Ecto neural progenitor cell (in vitro differentiated cells): ENCODE measurements at regions not wholly inside any gene's neighbourhood (a gene's known extent, or its start where the extent isn't known, plus 50 kb on each side); places are given as distances from the start of the nearest gene placed in this dataset.

Experiments used
- DNase-seq: peaks from one replicate; pipeline ENCODE4 v3.0.0-alpha.2; 2018; ENCODE audit warnings: low spot score

DNA sequence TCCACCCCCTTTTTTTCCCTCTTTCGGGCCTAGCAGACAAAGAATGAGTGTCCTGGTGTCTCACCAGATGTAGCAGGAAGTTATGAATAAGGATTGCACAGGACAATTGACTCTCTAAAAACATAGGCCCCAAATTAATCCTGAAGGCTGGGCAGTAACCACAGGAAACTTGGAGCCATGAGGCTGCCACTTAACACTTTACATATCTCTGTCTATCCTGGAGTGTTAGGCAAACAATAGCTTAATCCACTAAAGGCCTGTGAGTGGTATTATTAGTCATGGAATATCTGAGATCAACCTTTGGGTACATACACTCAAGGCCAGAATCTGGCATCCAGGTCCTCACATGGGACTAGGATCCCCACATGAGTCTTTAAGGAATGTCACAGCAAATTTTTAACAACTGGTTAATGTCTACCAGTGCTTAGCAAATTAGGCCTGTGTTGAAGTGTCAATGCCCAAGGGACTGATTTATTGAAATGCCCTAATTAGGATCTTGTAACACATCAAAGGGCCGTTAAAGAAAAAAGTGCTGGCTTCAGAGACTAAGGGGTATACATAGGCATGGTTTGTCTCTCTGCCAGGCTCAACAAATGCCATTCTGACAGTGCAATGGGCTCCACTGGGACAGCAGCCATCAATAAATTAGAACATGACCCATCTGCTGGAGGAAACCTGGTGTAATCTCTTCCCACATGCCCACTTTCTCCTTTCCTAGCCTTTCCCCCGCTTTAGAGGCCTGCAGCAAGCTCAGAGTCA lies 196.7 kb upstream of the TBX20 start:
- no peak for DNase-seq

DNA sequence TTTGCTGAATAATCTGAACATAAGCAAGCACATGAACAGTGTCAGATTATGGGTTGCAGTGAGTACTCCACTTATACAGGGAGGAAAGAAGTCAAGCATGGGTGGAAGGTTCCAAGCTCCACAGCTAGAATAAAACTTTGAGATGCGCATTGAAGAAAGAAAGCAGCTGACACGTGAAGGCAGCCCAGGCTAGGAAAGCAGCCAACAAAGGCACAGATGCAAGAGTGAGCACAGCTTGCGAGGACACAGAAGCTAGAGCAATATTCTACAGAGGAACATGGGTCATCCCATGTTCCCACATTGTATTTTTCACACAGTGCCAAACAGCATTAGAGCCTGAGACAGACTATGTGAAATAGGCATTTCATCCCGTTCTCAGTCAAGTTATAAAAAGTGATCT lies 194.6 kb upstream of the TBX20 start:
- no peak for DNase-seq

DNA sequence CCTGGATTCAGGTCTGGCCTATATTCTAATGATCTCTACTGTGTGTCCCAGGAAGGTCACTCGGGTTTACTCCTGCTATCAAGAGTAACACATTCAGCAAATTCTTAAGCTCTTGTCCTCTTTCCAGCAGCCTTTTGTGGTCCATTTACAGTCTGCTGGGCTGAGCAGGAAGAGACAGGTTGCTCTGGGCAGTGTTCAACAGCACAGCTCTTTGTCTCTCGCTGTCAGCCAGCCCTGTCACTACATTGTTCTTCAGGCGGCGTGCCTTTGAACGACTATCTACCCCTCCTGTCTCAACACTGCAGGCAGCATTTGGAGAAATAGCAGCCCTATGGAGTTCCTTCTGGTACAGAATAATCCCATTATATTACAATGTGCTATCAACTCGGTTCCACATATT lies 192.2 kb upstream of the TBX20 start:
- peak; percentile 55 for DNase-seq

DNA sequence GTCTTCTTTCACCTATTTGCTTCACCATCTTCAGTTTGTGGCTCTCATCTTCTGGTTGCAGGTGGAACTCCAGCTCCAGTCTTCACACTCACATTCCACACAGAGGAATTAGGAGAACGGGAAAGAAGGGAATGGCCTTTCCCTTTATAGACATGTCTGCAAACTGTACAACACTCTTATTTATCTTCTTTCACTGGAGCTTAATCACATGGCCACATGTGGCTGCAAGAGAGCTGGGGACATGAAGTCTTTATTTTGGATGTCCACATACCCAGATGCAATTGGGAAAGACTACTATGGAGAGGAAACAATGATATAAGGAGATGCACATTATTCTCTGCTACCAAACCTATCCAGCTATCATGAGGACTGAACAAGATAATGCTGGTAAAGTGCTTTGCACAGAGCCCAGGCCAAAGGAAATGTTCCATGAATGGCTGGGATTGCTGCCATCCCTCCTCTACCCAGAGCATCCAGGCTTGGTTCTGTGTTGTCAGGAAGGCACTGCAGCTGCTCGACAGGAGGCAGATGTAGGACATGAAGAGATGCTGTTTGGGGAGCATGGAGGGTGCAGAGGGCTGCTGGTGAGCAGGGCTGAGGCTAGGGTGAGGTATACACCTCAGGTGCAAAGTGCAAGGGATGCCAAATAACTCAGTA lies 183.8 kb upstream of the TBX20 start:
- no peak for DNase-seq

- DNase-seq: no peak
Measured at GRCh38 chr7:35436452-35436851, 182.6 kb upstream of the TBX20 start.

DNA sequence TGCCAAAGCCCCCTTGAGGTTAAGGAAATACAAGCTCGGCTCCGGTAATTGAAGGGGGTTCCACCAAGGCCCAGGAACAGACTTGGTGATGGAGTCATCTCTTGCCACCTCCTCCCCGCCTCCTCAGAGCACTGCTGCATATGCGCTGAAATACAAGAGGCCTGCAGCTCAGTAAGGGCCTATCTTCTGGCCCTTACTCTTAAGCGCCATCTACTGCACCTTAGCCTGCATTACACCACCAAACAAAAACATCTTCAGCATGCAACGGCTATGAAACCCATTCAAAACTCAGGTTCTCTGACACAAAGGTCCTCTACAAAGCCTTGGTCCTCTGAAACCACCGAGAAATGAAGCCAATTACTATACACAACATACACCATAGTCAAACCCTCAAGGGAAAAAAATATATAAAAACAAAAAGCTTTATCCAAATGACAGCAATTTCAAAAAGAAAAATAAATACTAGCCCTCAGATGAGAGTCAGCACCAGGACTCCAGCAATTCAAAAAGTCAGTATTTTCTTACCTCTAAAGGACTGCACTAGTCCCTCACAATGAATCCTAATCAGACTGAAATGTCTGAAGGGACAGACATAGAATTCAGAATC lies 176.8 kb upstream of the TBX20 start:
- DNase-seq: no peak

DNA sequence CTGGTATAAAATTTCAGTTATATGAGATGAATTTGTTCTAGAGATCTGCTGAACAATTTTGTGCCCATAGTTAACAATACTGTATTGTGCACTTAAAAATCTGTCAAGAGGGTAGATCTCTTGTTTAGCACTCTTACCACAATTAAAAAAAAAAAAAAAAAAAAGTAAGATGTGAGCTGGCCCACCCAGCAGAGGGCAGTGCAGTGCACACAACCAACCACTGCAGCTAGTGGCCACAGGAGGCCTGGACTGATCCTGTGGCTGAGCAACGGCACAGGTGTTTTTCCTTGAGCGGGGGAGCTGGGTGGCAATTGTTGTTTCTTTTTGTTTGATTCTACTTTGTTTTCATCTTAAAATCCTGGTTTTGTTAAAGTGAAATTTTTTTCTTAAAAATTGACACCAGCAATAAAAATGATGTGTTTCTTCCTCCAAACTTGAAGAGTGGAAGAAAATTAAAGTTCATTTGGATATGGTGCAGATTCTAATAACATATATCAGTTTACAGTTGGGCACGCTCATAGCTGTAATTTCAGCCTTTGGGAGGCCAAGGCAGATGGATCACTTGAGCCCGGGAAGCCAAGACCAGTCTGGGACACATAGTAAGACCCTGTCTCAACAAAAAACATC lies 171.1 kb upstream of the TBX20 start:
- peak; percentile 60 for DNase-seq

DNA sequence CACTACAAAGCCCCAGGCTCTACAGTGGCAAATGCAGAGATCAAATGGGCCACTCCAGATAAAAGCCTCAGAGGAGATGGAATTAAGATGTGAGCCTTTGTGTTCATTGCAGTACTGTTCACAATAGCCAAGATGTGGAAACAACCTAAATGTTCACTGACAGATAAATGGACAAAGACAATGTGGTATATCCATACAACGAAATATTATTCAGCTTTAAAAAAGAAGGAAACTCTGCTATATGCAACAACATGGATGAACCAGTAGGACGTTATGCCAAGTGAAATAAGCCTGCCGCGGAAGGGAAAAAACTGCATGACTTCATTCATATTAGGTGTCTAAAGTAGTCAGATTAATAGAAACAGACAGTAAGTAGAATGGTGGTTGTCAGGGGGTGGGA lies 170.5 kb upstream of the TBX20 start:
- DNase-seq: no peak

DNA sequence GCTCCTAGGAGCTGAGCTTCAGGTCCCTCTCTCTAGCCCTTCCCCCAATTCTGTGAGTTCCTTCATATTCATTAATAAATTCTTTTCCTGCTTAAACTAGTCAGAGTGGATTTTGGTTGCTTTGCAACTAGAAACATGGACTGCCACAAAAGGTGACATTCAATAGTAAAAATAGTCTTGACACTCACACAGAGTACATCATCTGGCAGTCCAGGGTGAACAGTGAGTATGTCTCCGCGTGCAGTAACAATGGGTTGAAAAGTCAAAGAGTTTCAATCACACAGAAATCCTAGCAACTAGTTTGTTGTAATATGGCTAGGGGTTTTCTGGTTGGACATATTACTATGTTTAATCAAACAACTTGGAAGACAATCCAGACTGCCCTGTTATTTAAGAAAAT lies 168.8 kb upstream of the TBX20 start:
- no peak for DNase-seq

- no peak for DNase-seq
Measured at GRCh38 chr7:35420656-35421055, 166.8 kb upstream of the TBX20 start.

- no peak for DNase-seq
Measured at GRCh38 chr7:35419391-35419755, 165.5 kb upstream of the TBX20 start.

- peak; percentile 56 for DNase-seq
Measured at GRCh38 chr7:35418716-35419390, 165.0 kb upstream of the TBX20 start.

DNA sequence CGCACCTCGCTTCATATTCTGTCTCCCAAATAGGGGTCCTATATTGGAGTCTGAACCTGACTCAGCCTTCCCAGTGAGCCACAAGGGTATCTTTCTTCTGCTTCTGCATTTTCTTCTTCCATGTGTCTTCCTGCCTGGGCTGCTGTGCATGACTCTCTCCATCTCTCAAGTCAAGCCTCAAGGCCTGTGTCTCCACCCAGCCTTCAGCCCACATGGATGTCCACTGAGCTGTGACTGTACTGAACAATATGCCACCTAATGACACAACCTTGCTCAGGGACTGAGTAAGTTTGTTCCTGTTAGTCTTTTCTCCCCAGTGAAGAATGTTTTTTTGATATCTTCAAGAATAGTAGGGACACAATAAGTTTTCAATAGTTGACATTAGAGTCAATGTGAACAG lies 162.7 kb upstream of the TBX20 start:
- no peak for DNase-seq

DNA sequence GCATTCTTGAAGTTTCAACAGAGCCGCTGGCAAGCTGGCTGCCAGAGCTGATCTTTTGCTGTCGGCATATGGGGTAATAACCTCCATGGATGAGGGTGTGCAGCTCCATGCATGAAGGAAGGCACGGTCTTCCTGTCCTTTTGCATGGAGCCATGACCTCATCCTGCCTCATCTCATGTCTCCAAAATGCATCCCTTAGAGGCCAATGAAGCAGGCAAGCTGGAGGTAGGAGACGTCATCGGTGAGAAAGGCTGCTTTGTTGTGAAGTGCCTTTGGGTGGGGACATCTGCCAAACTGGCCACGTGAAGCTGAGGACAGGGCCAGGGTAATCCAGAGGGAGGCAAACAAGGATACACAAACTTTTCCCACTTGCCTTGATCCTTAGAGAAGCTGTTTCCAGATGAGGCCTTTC lies 161.5 kb upstream of the TBX20 start:
- no peak for DNase-seq

GRCh38 chr7:35411331-35411730 lies 157.4 kb upstream of the TBX20 start:
- DNase-seq: no peak

DNA sequence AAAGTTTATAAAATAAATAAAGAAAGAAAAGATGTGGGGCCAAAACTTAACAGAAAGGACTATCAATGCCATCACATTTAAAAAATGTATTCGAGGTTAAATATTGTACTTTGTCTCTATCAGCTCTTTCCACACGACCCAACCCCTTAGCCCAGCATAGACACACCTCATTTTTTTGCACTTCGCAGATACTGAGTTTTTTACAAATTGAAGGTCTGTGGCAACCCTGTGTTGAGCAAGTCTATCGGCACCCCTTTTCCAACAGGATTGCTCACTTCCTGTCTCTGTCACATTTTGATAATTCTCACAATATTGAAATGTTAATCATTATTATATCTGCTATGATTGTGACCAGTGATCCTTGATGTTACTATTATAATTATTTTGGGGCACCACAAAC lies 151.6 kb upstream of the TBX20 start:
- no peak for DNase-seq

- DNase-seq: no peak
Measured at GRCh38 chr7:35401217-35401879, 147.4 kb upstream of the TBX20 start.

DNA sequence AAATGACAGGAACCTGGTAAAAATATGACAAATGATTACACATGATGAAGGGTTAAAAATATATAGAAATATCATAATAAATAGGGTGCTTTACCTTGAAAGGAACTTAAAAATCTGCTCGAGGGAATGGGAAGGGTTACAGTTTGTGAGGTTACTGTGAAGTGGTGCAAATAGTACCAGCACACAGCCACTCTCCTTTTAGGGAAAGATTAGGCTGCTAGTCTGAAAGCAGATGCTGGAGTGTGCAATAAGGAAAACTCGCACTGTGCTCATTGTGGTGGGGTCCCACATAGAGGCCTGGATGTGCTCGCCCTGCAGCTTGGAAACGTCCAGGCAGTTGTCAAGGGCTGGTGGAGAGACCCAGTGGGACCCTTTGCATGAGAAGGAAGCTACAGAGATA lies 145.9 kb upstream of the TBX20 start:
- DNase-seq: no peak

DNA sequence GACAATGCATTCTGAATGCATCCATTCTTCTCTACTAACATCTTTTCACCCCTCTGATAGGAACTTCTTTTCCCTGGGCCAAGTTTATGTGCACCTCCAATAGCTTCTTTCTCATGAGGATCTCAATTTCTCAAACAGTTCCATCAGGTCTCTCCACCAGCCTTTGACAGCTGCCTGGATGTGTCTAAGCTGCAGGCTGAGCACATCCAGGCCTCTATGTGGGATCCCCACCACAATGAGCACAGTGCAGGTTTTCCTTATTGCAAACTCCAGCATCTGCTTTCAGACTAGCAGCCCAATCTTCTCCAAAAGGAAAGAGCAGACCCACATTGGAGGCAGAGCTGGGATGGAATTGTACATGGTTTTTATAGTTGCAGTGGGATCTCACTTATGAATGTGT lies 145.3 kb upstream of the TBX20 start:
- no peak for DNase-seq

DNA sequence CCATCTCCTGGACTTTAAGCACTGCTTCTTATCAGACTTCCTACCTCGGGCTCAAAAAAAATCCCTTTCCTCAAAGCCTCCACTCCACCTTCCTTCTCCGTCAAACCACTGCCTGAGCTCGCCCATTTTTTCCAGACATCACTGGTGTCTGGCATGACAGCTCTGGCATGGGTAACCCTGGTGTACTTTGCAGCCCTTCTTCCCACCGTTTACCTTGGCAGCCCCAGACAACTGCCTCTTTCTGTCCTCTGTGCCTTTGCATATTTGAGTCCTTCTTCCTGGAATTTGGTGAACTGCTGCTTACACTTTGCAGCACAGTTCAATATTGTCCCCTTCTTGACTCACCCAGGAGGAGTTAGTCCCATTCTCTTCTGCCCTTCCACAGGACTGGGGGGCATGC lies 144.6 kb upstream of the TBX20 start:
- no peak for DNase-seq

- DNase-seq: no peak
Measured at GRCh38 chr7:35390146-35390545, 136.2 kb upstream of the TBX20 start.

- no peak for DNase-seq
Measured at GRCh38 chr7:35389636-35390035, 135.7 kb upstream of the TBX20 start.
